ENCODE measurements at regions not wholly inside any gene's neighbourhood (a gene's known extent, or its start where the extent isn't known, plus 50 kb on each side); places are given as distances from the start of the nearest gene placed in this dataset.

DNA sequence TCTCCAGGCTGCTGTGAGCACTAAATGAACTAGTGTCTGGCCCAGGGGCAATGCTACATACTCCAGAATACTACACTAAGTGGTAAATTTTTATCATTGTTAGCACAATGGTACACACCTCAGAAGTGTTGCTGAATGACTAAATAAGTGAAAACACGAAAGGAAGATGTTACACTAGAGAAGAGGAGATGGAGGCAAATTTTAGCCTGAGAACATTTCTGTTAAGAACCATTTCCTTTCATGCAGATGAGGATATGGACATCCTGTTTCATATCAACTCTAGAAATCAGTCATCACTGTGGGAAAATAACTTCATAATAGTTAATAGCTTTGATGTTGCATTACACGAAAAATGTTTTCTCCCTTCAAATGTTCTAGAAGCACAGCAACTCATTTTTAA lies 117.6 kb upstream of the STK17B start:
- no peak overlapping the region for H3K4me3 ChIP-seq (ENCODE audit: low read depth, poor library complexity, severe bottlenecking)
- TF ChIP-seq, protein P1, sequence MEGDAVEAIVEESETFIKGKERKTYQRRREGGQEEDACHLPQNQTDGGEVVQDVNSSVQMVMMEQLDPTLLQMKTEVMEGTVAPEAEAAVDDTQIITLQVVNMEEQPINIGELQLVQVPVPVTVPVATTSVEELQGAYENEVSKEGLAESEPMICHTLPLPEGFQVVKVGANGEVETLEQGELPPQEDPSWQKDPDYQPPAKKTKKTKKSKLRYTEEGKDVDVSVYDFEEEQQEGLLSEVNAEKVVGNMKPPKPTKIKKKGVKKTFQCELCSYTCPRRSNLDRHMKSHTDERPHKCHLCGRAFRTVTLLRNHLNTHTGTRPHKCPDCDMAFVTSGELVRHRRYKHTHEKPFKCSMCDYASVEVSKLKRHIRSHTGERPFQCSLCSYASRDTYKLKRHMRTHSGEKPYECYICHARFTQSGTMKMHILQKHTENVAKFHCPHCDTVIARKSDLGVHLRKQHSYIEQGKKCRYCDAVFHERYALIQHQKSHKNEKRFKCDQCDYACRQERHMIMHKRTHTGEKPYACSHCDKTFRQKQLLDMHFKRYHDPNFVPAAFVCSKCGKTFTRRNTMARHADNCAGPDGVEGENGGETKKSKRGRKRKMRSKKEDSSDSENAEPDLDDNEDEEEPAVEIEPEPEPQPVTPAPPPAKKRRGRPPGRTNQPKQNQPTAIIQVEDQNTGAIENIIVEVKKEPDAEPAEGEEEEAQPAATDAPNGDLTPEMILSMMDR (IDR thresholded peaks at IDR 0.05): no peak
- TF ChIP-seq POLR2A (IDR thresholded peaks at IDR 0.05): no peak
- no peak for DNase-seq (ENCODE audit: low spot score in 2 of 2)
- intact Hi-C loops (cut with DNase I; ENCODE audit: low total_unique reads): no loop called here
- WGBS, 2 donors: 46 to 77% methylated on average over 2 of the region's 2 CpGs

- DNase-seq (ENCODE audit: low spot score in 2 of 2): no peak
- TF ChIP-seq, protein P1 (IDR thresholded peaks at IDR 0.05): no peak
- TF ChIP-seq POLR2A (IDR thresholded peaks at IDR 0.05): no peak
- H3K4me3 ChIP-seq (ENCODE audit: low read depth, poor library complexity, severe bottlenecking): no peak overlapping the region
- intact Hi-C loops (cut with DNase I; ENCODE audit: low total_unique reads): no loop called here
These were observed 118.8 kb upstream of the STK17B start for GRCh38 chr2:196290136-196290535.

- 91 to 94% methylated on average over 1 of the region's 1 CpG for WGBS, 2 donors
- intact Hi-C loops (cut with DNase I; ENCODE audit: low total_unique reads): no loop called here
These were observed 119.2 kb upstream of the STK17B start for GRCh38 chr2:196290569-196290968.

GRCh38 chr2:196291426-196291825 lies 120.0 kb upstream of the STK17B start:
- DNase-seq (ENCODE audit: low spot score in 2 of 2): no peak
- H3K4me3 ChIP-seq (ENCODE audit: low read depth, poor library complexity, severe bottlenecking): no peak overlapping the region
- WGBS, 2 donors: 81 to 82% methylated on average over 2 of the region's 2 CpGs
- TF ChIP-seq, protein P1 (IDR thresholded peaks at IDR 0.05): no peak
- TF ChIP-seq POLR2A (IDR thresholded peaks at IDR 0.05): no peak
- intact Hi-C loops (cut with DNase I; ENCODE audit: low total_unique reads): no loop called here

More at GRCh38 chr2:196290569-196290968, 119.2 kb upstream of the STK17B start:
- TF ChIP-seq, protein P1 (IDR thresholded peaks at IDR 0.05): no peak
- no peak for DNase-seq (ENCODE audit: low spot score in 2 of 2)
- H3K4me3 ChIP-seq (ENCODE audit: low read depth, poor library complexity, severe bottlenecking): no peak overlapping the region

- intact Hi-C loops (cut with DNase I; ENCODE audit: low total_unique reads): no loop called here
- peak in 1 of 2 donors; percentile 21 for DNase-seq (ENCODE audit: low spot score in 2 of 2)
- no peak overlapping the region for H3K4me3 ChIP-seq (ENCODE audit: low read depth, poor library complexity, severe bottlenecking)
- TF ChIP-seq, protein P1 (IDR thresholded peaks at IDR 0.05): no peak
- TF ChIP-seq POLR2A (IDR thresholded peaks at IDR 0.05): no peak
- WGBS, 2 donors: 68 to 74% methylated on average over 16 of the region's 16 CpGs
These were observed 120.8 kb upstream of the STK17B start for GRCh38 chr2:196291873-196292800.

Data from lower leg skin (tissue), 4 donors.